HTR-8/SVneo (cell line): ENCODE measurements at regions not wholly inside any gene's neighbourhood (a gene's known extent, or its start where the extent isn't known, plus 50 kb on each side); places are given as distances from the start of the nearest gene placed in this dataset.
"Not testable (repeated sequence)": the region's sequence is repeated elsewhere in the genome, so short reads cannot be mapped to it uniquely, and the experiment has no call there.

Experiments used
- DNase-seq: peaks from one replicate; pipeline ENCODE4 v3.0.0; 2011; ENCODE audit warnings: low spot score, mixed read lengths; ENCODE audit not compliant: insufficient read length
- FAIRE-seq: peaks from 2 replicates; lab custom pipeline; 2011; peaks lifted over from hg19 to GRCh38; lab: Jason Lieb, UNC

GRCh38 chr9:89937051-89937450 is 332.2 kb downstream of the GADD45G start:
- DNase-seq (no peak), FAIRE-seq (no peak)

- FAIRE-seq (no peak), DNase-seq (no peak)
Measured at GRCh38 chr9:89939181-89939580, 334.4 kb downstream of the GADD45G start.

GRCh38 chr9:89939626-89940292 is 334.9 kb downstream of the GADD45G start:
- no peak for FAIRE-seq
- DNase-seq: no peak

- DNase-seq: no peak
- FAIRE-seq: no peak
Measured at GRCh38 chr9:89940625-89941024, 335.8 kb downstream of the GADD45G start.

DNA sequence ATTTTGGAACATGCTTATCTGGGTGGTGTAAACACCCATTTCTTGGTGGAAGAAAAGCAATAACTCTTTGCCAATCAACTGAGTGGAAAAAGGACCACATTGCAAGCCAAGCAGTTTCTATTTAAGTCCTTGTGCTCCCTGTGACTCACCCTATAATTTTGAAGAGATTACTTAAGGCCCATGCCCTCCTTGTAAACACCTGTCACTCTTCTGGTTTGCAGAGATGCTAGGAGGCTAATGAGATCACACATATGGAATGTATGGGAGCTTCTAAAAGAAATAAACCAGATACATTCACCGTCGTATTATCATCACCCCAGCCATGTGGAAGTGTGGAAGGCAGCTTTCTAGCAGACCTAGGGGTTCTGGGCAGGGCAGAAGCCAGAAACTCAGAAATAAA is 337.1 kb downstream of the GADD45G start:
- FAIRE-seq (no peak), DNase-seq (peak; percentile 6)

- DNase-seq (no peak), FAIRE-seq (no peak)
Measured at GRCh38 chr9:89942643-89943042, 337.8 kb downstream of the GADD45G start.

DNA sequence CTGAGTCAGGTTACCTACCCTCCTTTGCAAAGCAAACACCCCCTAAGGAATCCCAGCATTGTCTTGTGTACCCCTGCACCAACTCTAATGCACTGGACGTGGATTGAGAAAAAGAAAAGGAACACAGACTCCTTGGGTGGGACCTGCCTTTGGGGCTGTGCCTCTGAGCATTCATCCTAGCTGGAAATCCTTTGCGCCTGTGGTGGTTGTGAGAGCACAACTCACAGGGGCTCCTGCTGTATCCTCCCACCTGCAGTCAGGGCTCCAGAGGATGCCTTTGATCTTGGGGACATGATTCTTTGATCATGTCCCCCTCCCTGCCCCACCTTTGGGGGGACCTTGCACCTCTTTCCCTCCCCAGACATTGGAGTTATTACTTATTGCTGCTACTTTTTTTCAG is 338.5 kb downstream of the GADD45G start:
- FAIRE-seq (no peak), DNase-seq (no peak)

- no peak for FAIRE-seq
- DNase-seq: no peak
Measured at GRCh38 chr9:89943728-89944127, 338.9 kb downstream of the GADD45G start.

DNA sequence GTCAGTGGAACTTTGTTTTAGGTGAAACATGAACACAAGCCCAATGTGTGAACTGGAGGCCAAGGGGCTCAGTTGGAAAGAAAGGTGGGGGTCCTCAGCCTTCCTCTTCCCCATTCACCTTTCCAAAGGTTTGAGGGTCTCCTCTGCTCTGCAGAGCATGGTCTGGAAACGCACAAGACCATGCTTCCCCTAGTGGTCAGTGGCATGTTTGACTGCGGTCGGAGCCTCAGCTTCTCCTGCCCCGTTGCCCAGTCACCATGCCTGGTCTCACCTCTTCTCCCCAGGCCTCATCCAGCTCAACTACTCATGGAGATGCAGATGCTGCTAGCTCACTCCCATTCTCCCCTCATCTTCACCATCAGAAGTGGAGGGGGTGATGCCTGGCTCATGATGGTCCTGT is 340.3 kb downstream of the GADD45G start:
- FAIRE-seq: no peak

DNA sequence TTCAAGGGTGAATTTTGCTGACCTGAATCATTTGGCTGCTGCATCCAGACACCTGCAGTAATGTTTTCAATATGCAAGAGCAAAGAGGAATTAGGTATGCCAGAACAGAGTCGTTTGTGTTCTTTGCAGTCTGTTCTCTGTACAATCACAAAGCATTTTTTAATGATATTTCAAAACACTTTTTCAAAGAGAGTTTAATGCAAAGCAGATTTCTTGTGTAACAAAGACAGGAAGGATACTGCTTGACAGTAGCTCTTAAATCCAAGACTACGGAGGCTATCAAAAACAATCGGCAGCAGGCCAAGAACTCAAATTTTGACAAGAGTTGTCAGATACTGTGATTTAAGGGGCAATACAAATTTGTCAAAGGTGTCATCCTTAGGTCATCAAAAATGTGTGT is 341.9 kb downstream of the GADD45G start:
- DNase-seq: no peak
- no peak for FAIRE-seq

More for the DNA sequence above, 340.3 kb downstream of the GADD45G start:
- no peak for DNase-seq

DNA sequence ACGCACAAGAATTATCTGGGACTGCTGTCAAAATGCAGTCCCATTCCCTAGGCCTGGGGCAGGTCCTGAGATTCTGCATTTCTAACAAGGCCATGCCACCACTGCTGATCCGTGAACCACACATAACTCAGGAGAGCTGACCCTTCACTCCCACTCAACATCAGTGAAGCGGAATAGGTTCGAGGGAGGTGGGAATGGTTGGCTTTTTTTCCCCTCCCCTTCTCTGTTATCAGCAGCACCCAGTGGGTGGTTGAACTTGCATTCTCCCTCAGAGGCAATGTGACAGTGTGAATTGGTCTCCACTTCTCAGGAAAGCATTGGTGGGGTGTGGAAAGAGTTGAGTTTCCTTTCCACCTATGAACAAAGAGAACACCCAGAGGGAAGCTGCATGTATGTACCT is 344.3 kb downstream of the GADD45G start:
- no peak for DNase-seq
- FAIRE-seq: no peak

GRCh38 chr9:89951675-89952074 is 346.9 kb downstream of the GADD45G start:
- DNase-seq: no peak
- FAIRE-seq: no peak

DNA sequence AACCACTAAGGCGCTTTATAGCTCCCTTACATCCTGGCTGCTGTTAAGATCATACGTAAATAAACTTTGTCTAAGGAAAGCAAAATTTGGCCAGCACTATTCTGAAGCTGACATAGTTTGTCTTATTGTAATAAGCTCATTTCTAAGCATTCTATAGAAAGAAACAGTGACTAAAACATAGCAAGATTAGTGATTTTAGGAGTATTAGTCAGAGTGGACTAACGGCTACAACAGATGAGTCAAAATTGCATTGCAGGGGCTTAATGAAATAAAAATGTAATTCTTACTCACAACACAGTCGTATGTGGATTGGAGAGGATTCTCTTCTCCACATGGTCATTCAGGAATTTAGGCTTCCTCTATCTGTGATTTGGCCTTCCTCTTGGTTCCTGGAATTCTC is 347.6 kb downstream of the GADD45G start:
- DNase-seq (no peak), FAIRE-seq (no peak)

GRCh38 chr9:89953263-89953662 is 348.5 kb downstream of the GADD45G start:
- not testable (repeated sequence) for FAIRE-seq

GRCh38 chr9:89953824-89954615 is 349.2 kb downstream of the GADD45G start:
- no peak for FAIRE-seq
- no peak for DNase-seq

More at GRCh38 chr9:89953263-89953662, 348.5 kb downstream of the GADD45G start:
- not testable (repeated sequence) for DNase-seq

DNA sequence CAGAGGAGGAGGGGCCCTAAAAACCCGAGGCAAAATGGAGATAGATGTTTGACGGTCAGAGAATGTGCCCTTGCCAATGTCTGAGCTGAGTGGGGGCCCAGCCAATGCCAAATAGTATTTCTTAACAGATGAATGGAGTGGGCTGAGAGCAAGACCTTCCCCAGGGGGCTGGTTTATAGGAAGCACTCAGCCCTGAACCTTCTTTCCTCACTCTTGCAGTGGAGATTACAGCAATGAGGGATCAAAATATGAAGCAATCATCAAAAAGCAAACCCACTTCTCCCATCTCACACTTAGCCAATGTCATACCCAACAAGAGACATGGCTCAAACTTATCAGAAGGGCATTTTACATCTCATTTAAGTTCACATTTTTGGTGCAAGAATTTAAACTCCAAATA is 350.3 kb downstream of the GADD45G start:
- DNase-seq: no peak
- FAIRE-seq: no peak

DNA sequence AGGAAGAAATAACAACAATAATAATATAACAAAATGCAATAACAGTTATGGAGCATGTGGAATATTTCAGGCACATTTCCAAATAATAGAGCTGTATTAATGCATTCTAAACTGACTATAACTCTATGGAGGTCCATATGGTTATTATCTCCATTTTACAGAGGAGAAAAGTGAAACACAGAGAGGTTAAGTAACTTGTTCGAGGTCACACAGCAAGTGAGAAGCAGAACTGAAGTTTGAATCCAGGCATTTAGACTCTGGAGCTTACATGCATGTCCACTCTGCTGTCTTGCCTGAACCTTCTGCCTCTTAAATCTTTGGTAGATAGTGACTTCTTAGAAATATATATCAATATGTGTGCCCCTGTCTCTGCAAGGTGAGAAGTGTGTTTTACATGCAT is 350.8 kb downstream of the GADD45G start:
- FAIRE-seq: no peak
- no peak for DNase-seq

DNA sequence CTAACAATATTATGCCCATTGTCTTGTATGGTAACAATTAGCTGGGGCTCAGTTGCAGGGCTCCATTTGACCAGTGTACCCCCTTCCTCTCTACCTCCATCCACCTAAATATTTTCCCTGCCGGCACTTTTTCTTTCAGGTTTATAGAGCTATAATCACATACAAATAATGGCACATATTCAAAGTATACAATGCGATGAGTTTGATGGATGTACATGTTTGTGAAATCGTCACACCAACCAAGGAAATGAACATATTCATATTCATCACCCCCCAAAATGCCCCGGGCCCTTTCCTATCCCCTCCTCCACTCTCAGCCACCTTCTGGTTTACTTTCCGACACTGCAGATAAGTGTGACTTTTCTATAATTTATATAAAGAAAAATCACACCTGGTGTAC is 351.5 kb downstream of the GADD45G start:
- FAIRE-seq: no peak
- no peak for DNase-seq

- FAIRE-seq: no peak
- DNase-seq: no peak
Measured at GRCh38 chr9:89956907-89957306, 352.1 kb downstream of the GADD45G start.

- DNase-seq: no peak
- no peak for FAIRE-seq
Measured at GRCh38 chr9:89958086-89958485, 353.3 kb downstream of the GADD45G start.

DNA sequence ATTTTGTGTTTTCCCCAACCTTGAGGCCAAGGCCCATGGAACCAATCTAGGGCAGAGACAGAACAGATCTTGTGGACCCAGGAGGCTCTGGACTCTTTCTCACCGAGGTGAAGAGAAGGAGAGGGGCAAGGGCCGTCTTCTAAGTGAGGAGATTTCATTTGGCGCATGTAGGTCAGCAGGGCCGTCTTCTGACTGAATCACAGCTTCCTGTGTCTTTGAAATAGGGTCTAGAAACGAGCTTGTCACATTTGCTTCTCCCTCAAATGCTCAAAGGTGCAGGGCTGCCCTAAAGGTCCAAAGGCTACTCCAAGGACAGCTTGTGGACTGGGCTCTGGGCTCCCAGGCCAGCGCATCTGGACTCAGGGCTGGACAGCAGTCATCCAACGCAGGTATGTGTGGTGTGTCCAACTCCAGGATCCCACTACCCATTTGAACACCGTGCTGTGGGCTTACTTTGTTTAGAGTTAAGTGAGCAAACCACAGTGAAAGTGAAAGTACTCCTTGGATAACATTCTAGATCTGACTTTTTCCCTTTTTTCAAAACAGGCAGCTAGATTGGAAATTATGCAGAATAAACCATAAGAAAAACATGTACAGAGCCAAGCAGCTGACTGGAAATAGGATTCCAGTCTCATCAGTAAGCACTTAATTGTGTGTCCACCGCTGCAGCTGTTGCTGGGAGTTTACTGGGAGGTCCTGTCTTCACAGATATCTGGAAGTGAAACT is 357.0 kb downstream of the GADD45G start:
- FAIRE-seq: no peak
- no peak for DNase-seq
